ENCODE measurements at regions not wholly inside any gene's neighbourhood (a gene's known extent, or its start where the extent isn't known, plus 50 kb on each side); places are given as distances from the start of the nearest gene placed in this dataset.

- TF ChIP-seq, protein P1, sequence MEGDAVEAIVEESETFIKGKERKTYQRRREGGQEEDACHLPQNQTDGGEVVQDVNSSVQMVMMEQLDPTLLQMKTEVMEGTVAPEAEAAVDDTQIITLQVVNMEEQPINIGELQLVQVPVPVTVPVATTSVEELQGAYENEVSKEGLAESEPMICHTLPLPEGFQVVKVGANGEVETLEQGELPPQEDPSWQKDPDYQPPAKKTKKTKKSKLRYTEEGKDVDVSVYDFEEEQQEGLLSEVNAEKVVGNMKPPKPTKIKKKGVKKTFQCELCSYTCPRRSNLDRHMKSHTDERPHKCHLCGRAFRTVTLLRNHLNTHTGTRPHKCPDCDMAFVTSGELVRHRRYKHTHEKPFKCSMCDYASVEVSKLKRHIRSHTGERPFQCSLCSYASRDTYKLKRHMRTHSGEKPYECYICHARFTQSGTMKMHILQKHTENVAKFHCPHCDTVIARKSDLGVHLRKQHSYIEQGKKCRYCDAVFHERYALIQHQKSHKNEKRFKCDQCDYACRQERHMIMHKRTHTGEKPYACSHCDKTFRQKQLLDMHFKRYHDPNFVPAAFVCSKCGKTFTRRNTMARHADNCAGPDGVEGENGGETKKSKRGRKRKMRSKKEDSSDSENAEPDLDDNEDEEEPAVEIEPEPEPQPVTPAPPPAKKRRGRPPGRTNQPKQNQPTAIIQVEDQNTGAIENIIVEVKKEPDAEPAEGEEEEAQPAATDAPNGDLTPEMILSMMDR (conservative IDR thresholded peaks at IDR 0.05; ENCODE audit: low read depth, low read length): no peak
- TF ChIP-seq RAD21 (IDR thresholded peaks at IDR 0.05; ENCODE audit: low read length) (no peak), POLR2A (IDR thresholded peaks at IDR 0.05; ENCODE audit: low read depth, low read length) (no peak), SMC3 (IDR thresholded peaks at IDR 0.05; ENCODE audit: low read depth, low read length) (no peak), RFX5 (IDR thresholded peaks at IDR 0.05; ENCODE audit: low read depth, low read length) (no peak), CEBPB (IDR thresholded peaks at IDR 0.05; ENCODE audit: low read depth, low read length) (no peak), MXI1 (IDR thresholded peaks at IDR 0.05; ENCODE audit: borderline replicate concordance, low read depth, low read length) (no peak)
Observed at GRCh38 chr6:11380969-11381744, 148.7 kb upstream of the NEDD9 start.
